ENCODE measurements at regions not wholly inside any gene's neighbourhood (a gene's known extent, or its start where the extent isn't known, plus 50 kb on each side); places are given as distances from the start of the nearest gene placed in this dataset.

DNA sequence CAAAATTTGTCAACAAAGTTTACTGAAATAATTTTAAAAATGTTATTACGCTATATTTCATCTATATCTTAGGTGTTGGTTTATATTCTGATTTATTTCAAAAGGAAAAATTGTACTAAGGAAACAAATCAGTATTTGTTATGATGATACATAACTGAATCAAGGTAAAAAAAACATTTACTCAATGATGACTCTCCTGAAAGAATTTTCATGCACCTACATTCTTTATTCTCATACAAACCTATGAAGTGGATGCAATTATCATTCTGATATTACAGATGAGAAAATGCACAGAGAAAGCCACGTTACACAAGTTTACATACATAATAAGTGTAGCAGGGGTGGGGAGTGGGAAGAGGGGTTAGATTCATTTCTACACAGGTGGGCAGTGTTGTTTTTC is 422.4 kb downstream of the DSEL start:
- no peak overlapping the region for H3K4me3 ChIP-seq (ENCODE audit: low read length)

DNA sequence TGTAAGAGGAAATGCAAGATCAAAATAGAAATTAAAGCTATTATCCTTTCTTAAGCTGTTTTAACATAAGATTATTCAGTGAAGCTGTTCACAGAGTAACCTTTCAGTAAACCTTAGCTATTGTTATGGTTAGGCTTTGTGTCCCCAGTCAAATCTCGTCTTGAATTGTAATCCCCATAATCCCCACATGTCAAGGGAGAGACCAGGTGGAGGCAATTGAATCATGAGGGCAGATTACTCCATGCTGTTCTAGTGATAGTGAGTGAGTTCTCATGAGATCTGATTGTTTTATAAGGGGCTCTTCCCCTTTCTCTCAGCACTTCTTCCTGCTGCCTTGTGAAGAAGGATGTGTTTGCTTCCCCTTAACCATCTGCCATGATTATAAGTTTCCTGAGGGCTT is 424.4 kb downstream of the DSEL start:
- DNase-seq (ENCODE audit: low read depth, low spot score): no peak

More for the DNA sequence above, 422.4 kb downstream of the DSEL start:
- no peak for DNase-seq (ENCODE audit: low read depth, low spot score)

DNA sequence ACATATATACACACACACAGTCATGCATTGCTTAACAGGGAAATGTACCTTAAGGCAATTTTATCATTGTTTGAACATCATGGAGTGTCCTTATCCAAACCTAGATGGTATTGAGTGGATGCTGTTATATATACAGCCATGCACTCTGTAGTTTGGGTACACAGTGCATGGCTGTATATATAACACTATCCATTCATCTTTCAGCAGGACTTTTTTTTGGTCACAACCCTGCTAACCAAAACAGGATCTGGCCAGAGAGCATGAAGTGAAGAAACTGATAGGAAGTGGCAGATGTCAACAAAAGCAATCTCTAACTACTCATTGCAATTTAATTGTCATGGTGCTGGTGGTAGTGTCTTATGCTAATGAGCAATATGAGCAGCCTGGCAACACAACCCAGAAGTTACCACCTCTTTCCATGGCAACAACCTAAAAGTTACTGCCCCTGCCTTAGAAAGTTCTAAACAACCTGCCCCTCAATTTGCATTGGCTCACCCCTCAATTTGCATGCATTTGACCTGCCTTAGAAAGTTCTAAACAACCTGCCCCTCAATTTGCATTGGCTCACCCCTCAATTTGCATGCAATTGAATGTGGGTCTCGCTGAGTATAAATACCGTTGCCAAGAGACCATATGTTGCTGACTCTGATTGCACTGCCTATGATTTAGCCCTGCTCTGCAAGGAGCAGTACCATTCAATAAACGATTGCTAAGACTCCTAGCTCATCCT is 434.9 kb downstream of the DSEL start:
- no peak overlapping the region for H3K4me3 ChIP-seq (ENCODE audit: low read length)
- DNase-seq (ENCODE audit: low read depth, low spot score): no peak

More for the DNA sequence above, 424.4 kb downstream of the DSEL start:
- no peak overlapping the region for H3K4me3 ChIP-seq (ENCODE audit: low read length)

DNA sequence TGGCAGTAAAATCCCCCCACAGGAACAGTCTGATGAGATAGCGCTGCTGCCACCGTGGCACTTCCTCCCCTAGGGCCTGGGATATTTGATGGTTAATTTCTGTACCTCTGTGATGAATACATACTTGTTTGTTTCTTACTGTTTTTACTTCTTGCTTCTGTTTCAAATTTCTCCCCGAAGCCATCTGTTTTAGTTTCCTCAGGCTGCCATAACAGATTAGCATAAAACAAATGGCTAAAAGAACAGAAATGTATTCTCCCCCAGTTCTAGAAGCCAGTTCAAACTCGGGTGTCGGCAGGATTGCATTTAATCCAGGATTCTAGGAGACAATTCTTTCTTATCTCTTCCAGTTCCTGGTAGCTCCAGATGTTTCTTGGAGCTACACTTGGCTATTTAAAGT is 435.9 kb downstream of the DSEL start:
- H3K4me3 ChIP-seq (ENCODE audit: low read length): no peak overlapping the region
- DNase-seq (ENCODE audit: low read depth, low spot score): no peak

DNA sequence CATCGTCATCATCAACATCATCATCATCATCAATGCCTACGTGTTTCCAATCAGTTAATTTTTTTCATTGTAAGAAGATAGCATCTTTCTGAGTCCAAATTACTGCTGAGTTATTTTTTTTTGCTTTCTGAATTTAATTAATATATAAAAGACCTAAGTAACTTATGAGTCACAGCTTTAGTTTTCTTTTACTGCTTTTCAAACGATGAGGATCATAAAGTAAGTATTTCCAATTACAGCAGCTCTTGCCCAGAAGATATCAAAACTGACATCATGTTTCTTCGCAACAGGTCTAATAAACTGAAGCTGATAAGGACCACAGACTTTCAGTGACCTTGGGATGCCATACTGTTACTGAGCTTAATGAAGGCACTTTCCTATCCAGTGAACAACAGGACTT is 442.2 kb downstream of the DSEL start:
- DNase-seq (ENCODE audit: low read depth, low spot score): no peak
- no peak overlapping the region for H3K4me3 ChIP-seq (ENCODE audit: low read length)

DNA sequence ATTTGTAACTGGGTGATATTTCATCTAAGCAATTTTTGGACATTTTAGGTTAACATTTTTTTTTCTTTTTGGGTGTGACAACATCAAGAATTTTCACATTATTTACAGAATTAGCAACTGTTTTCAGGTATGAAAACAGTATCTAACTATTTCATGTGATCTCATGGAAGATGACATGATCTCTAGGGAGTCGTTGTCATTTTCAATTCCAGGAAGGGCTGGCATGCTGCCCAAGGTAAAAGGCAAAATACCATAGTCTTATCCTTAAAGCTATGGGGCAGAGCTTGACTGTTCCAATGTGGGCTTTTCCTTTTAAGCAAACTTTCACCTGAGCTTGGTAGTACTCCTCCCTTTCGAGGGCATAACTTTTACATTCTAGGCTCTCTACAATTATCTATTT is 443.7 kb downstream of the DSEL start:
- DNase-seq (ENCODE audit: low read depth, low spot score): no peak

DNA sequence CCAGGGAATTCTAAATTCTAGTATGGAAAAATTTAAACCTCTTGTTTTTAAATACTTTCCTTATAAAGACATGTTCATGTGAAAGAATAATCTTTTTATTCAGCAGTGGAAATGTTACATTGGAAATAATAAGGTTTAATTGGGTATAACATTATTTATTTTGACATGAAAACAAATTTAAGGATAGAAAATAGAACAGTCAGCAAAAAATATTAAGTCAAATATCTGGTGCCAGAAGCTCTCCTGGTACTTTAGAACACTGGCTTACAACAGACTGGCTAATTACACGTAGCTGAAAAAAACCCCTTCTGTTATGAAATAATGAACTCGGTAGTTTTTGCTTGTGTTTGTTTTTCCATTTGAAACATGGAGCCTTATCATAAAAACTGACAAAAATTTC is 447.9 kb downstream of the DSEL start:
- no peak for DNase-seq (ENCODE audit: low read depth, low spot score)
- H3K4me3 ChIP-seq (ENCODE audit: low read length): no peak overlapping the region

More for the DNA sequence above, 443.7 kb downstream of the DSEL start:
- H3K4me3 ChIP-seq (ENCODE audit: low read length): no peak overlapping the region

DNA sequence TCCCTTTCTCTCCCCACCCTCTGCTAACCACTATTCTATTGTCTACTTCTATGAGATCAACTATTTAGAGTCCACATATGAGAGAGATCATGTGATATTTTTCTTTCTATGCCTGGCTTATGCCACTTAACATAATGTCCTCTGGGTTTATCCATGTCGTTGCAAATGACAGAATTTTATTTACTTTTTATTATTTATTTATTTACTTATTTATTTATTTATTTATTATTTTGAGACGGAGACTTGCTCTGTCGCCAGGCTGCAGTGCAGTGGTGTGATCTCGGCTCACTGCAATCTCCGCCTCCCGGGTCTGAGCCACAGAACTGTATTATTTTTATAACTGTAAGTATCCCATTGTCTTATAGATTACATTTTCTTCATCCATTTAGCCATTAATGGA is 443.4 kb upstream of the CDH19 start:
- H3K4me3 ChIP-seq (ENCODE audit: low read length): no peak overlapping the region
- DNase-seq (ENCODE audit: low read depth, low spot score): no peak

DNA sequence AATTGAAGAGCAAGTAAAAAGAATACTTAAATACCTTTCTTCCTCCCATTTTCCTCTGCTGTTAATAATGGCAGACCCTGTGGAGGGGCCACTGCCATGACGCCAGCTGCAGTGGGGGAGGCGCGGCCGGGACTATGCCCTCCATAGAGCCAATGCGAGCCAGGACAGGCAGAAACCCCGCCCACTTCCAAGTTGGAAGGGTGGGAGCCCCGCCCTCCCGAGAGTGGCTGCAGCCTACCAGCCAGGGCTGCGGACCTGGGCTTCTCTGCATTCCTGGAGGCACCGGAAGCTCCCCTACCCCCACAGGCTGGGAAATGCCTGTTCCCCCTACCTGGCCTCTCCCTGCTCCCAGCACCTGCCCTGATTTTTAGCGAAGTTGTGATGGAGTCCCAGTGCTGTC is 439.4 kb upstream of the CDH19 start:
- H3K4me3 ChIP-seq (ENCODE audit: low read length): no peak overlapping the region
- DNase-seq (ENCODE audit: low read depth, low spot score): no peak

DNA sequence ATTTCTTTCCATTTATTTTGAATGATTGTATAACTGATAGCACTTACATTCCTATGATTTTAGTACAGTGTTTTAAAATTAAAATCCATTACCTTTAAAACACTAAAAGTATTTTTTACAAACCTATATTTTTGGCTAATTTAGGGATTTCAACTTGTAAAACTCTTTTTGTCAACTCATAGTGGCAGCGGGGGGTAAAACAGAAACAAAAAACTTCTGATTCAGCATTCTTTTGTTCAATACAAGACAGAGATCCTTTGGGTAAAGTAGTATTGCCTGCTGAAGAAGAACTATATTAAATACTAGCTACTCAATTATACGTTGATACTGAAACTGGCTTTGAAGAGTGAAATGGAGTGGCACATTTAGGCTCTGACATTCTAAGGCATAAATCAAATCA is 437.4 kb upstream of the CDH19 start:
- DNase-seq (ENCODE audit: low read depth, low spot score): no peak
- no peak overlapping the region for H3K4me3 ChIP-seq (ENCODE audit: low read length)

DNA sequence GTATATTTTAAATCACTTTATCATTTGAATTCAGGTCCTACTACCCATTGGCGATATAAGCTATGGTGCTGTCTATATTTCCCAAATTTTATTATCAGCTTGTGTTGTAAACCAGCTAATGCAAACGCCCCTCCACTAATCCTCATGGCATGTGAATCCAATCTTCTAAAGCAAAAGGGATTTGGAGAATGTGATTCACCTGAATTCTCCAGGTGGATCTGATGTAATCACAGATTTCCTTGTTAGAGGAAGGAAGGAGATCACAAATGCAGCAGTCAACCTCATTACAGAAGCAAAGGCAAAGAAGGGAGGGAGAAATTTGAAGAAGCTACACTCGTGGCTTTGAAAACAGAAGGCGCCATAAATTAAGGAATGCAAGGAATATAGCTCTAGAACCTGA is 431.1 kb upstream of the CDH19 start:
- H3K4me3 ChIP-seq (ENCODE audit: low read length): no peak overlapping the region
- DNase-seq (ENCODE audit: low read depth, low spot score): no peak

DNA sequence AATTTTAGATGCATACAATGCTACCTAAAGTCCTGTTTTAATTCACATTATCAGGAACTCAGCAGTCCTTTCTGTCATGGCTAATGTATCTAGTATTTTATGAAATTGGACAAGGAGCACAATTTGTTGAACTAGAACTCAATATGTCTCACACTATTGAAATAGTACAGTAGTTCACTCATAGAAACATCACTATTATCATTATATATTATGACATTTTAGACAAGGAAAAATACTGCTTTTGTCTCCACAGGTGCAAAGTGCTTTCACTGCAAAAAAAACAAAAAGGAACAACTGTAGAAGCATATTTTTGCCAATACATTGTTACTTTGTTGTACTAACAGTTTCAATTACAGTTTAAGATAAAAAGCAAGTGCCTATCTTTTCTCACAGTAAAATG is 419.2 kb upstream of the CDH19 start:
- no peak for DNase-seq (ENCODE audit: low read depth, low spot score)
- no peak overlapping the region for H3K4me3 ChIP-seq (ENCODE audit: low read length)

DNA sequence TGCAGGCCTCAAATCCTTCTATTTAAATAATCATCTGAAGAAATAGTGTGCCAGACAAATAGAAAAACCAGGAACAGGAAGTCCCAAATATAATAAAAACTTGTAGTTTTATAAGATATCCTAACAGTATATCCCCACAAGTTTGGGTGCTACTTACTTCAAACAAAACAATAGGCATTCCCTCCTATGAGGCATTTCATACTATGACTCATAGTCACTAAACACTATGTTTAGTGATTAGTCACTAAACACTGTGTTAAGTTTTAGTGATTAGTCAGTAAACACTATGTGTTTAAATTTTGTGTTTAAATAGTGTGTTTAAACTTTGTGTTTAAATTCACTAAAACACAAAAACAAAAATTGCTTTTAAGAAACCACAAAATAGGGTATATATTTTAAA is 407.0 kb upstream of the CDH19 start:
- H3K4me3 ChIP-seq (ENCODE audit: low read length): no peak overlapping the region
- no peak for DNase-seq (ENCODE audit: low read depth, low spot score)

DNA sequence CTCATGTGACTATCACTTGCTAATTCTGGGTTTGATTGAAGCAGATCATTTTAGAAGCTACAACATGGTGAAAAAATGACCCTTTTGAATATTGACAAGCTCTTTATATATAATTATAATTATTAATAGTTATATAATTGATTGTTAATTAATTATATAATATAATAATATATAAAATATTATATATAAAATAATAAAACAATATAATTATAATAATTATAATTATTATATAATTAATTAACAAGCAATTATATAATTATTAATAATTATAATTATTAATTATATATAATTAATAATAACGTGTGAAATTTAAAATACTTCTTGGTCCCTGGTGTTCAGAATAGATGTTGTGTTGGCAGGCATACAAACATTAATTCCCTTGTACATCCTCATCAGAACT is 404.1 kb upstream of the CDH19 start:
- no peak for DNase-seq (ENCODE audit: low read depth, low spot score)

DNA sequence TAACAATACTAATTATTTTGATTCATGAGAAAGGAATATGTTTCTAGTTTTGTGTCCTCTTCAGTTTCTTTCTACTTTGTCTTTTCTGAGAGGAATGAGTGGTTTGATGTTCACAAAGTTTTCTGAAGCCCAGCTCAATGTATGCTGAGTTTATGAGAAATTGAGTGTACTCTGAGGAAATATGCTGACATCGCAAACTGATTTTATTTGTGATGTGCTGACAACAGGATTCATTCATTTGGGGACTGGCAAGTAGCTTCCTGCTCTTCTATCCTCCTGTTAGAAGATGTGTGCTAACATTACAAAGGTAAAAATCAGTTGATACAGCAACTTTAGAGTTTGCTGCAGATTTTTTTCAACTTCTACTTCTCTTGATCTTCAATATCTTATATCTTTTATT is 403.2 kb upstream of the CDH19 start:
- no peak overlapping the region for H3K4me3 ChIP-seq (ENCODE audit: low read length)
- no peak for DNase-seq (ENCODE audit: low read depth, low spot score)

More for the DNA sequence above, 404.1 kb upstream of the CDH19 start:
- no peak overlapping the region for H3K4me3 ChIP-seq (ENCODE audit: low read length)

DNA sequence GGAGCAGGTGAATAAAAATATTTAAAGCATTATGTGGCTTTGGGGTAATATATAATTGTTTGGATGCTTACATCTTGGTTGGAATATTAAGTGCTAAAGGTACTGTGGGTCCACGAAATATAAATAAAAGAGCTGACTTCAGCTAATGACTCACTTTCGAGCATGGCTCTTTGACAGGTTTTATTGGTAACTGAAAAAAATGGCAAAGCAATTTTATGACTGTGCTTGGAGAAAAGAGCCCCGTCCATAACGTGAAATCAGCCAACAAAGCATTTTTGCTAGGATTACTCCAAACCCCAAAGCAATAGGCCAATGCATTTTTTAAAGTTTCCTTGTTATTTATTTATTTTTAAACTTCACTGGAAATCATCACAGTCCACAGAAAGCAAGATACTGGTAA is 397.2 kb upstream of the CDH19 start:
- DNase-seq (ENCODE audit: low read depth, low spot score): no peak
- no peak overlapping the region for H3K4me3 ChIP-seq (ENCODE audit: low read length)

DNA sequence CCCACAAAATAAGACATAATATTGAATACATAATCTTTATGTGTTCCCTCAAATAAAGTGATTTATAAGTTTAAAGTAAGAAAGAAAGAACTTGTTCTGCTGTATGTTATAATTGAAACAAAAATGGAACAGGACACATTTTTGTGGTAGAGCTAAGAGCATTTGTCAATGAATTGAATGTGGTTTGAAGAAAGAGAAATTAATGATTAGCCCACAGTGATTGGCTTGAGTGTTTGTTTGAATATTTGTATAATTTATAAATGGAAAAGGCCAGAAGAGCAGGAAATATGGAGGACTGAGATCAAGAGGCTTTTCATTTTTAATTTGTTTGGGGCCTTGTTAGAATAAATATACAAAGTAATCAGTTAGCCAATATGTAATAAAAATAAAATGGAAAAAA is 395.1 kb upstream of the CDH19 start:
- no peak for DNase-seq (ENCODE audit: low read depth, low spot score)
- no peak overlapping the region for H3K4me3 ChIP-seq (ENCODE audit: low read length)

DNA sequence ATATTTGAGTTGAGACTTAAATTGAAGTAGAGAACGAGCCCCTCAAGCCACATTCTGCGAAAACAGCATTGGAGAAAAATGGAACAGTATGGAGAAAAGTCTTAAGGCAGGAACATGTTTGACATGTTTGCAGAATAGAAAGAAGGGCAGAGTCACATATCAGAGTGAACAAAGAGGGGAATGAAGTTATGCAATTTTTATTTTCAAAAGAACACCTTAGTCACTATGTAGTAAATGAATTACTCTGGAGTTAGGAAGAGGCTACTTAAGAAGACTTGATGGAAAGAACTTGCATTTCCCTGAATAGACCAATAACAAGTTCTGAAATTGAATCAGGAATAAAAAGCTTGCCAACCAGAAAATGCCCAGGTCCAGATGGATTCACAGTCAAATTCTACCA is 391.4 kb upstream of the CDH19 start:
- H3K4me3 ChIP-seq (ENCODE audit: low read length): no peak overlapping the region
- no peak for DNase-seq (ENCODE audit: low read depth, low spot score)

DNA sequence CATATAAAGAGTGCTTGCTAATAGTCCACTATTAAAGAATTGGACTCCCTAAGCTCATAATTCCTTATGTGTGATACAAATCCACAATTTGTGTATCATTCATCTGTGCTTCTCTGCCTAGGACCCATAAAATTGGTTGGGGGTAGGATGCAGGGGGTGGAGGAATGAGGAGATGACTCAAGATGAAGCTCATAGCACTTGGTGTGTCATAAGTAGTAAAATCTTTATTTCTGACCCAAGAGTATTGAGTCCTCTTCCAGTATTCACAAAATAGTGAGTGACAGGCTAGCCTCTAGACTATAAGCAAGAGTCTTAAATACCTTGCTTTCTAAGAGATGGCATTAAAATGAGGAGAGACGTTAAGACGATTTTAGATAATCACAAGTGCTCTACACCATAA is 390.9 kb upstream of the CDH19 start:
- no peak overlapping the region for H3K4me3 ChIP-seq (ENCODE audit: low read length)
- DNase-seq (ENCODE audit: low read depth, low spot score): no peak

DNA sequence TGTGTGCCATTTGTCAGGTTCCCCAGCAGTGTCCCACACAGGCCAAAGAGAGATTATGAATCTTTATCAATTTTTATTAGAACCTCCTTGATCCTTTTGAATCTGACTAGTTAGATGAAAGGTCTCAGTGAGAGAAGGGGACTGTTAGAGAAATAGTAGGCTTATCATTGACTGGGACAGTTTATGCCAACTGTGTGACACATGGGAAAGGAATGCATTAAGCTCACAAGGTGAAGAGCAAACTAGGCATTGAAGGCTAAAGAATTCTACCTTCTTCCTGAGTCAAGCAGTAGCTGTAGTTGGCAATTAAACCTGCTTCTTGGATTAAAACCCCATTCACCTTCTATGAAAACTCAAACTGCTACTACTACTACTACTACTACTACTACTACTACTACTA is 389.6 kb upstream of the CDH19 start:
- DNase-seq (ENCODE audit: low read depth, low spot score): no peak
- H3K4me3 ChIP-seq (ENCODE audit: low read length): no peak overlapping the region

DNA sequence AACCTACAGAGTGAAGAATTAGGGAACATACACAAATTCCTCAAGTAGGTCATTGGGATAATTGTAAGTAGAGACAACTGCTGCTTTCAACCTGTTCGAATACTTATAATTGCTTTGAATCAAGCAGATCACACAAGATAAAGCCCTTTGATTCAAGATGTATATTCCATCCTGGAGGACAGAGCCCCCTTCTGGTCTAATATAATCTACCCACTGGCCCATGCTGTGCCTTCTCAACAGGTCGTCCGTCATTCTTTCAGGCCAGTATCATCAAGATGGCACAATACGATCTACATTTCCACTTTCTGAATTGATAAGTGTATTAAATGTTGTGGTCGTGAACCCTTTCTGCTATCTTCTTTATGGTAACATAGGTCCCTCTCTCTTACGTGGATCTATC is 387.0 kb upstream of the CDH19 start:
- DNase-seq (ENCODE audit: low read depth, low spot score): no peak
- no peak overlapping the region for H3K4me3 ChIP-seq (ENCODE audit: low read length)

DNA sequence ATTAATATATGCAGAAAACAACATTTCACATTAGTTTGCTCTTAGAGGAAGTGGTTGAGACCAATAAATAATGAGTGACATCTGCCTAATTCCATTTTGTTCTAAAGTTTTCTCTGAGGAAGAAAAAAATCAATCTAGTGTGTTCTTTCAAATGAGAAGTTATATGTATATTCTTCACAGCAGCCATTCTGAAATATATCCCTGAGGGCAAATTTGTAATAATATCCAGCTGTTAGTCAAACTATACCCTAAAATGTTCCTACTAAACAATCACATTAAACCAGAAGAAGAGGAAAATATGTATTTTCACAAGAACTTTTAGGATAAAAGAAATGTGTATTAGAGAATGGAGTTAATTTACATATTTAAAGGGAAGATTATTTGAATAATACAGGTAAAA is 375.1 kb upstream of the CDH19 start:
- H3K4me3 ChIP-seq (ENCODE audit: low read length): no peak overlapping the region
- DNase-seq (ENCODE audit: low read depth, low spot score): no peak
